Fibroblast of mammary gland (primary cell): ENCODE measurements at regions not wholly inside any gene's neighbourhood (a gene's known extent, or its start where the extent isn't known, plus 50 kb on each side); places are given as distances from the start of the nearest gene placed in this dataset.
"Not testable (repeated sequence)": the region's sequence is repeated elsewhere in the genome, so short reads cannot be mapped to it uniquely, and the experiment has no call there.

Experiments used
- DNase-seq: peaks from one replicate; pipeline ENCODE4 v3.0.0-alpha.2; 2010; ENCODE audit warnings: low read depth
- H3K4me3 ChIP-seq: 2 replicates; pipeline ENCODE4 v1.5.1; 2011; ENCODE audit warnings: low read depth, mild to moderate bottlenecking, low read length, moderate library complexity; ENCODE audit not compliant: control insufficient read depth
- TF ChIP-seq, protein P1 (sequence below): conservative IDR thresholded peaks from 2 replicates; pipeline ENCODE4 v1.5.1; 2011; ENCODE audit warnings: low read depth, low read length, inconsistent platforms; ENCODE audit not compliant: control insufficient read depth, insufficient read depth

DNA sequence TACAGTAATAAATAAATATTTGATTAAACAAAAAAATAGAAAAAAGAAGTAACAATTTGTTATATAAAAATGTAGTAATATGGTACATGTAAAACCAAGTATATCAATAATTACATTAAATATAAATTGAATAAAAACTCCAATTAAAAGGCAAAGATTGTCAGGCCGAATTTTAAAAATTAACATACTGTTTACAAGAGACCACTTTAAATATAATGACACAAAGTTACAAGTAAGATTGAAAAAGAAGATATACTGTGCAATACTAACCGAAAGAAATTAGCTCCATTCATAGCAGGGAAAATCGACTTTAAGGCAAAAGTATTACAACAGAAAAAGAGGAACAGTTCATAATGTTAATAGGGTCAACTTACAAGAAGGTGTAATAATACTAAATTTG, 571.5 kb upstream of the ARID1B start:
- H3K4me3 ChIP-seq: no peak overlapping the region
- no peak for DNase-seq
- TF ChIP-seq, protein P1, sequence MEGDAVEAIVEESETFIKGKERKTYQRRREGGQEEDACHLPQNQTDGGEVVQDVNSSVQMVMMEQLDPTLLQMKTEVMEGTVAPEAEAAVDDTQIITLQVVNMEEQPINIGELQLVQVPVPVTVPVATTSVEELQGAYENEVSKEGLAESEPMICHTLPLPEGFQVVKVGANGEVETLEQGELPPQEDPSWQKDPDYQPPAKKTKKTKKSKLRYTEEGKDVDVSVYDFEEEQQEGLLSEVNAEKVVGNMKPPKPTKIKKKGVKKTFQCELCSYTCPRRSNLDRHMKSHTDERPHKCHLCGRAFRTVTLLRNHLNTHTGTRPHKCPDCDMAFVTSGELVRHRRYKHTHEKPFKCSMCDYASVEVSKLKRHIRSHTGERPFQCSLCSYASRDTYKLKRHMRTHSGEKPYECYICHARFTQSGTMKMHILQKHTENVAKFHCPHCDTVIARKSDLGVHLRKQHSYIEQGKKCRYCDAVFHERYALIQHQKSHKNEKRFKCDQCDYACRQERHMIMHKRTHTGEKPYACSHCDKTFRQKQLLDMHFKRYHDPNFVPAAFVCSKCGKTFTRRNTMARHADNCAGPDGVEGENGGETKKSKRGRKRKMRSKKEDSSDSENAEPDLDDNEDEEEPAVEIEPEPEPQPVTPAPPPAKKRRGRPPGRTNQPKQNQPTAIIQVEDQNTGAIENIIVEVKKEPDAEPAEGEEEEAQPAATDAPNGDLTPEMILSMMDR: no peak

DNA sequence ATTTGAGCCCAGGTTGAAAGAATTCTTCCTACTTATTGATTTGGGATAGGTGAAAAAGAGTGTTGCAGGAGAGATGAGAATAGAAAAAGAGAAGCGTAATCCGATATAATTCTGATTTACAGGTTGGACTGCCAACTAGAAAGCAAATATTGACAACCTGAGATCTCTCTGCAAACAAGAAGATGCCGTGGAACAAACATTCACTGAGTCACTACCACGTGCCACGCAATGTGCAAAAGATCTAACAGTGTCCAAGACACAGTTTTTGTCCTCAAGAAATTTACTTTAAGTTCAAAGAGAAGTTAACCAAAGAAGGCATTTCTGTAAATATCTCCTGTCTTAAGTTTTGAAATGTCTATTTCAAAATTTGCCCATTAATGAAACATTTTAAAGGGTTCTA, 578.0 kb upstream of the ARID1B start:
- TF ChIP-seq, protein P1: no peak
- no peak overlapping the region for H3K4me3 ChIP-seq
- no peak for DNase-seq

DNA sequence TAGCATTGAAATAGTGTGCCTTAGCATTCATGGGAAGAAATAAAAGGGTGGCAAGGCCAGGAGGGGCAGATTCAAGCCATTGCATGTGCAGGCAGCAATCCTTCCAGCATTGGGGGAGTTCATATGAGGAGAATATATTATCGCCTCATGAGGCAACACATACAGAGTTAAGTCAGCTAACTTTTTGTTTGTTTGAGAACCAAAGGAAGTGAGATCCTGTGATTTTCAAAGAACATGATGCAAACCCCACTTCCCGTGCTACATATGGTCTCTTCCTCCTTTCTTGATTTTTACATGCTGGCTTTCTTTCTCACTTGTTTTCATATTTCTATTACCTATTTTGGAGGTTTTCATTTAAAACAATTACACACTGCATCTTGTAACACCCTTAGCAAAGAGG, 579.7 kb upstream of the ARID1B start:
- TF ChIP-seq, protein P1: no peak
- DNase-seq: no peak
- no peak overlapping the region for H3K4me3 ChIP-seq

DNA sequence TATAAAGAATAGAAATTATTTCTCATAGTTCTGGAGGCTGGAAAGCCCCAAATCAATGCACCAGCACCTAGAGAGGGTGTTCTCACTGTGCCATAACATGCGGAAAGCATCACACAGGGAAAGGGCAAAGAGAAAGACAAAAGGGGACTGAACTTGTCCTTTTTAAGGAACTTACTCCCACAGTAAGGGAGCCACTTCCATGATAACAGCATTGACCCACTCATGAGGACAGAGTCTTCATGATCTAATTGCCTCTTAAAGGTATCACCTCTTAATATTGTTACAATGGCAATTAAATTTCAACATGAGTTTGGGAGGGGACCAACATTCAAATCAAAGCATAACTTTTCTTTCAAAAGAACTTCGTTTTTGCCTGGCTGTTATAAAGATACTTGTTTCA, 582.2 kb upstream of the ARID1B start:
- TF ChIP-seq, protein P1: no peak
- no peak for DNase-seq
- no peak overlapping the region for H3K4me3 ChIP-seq

DNA sequence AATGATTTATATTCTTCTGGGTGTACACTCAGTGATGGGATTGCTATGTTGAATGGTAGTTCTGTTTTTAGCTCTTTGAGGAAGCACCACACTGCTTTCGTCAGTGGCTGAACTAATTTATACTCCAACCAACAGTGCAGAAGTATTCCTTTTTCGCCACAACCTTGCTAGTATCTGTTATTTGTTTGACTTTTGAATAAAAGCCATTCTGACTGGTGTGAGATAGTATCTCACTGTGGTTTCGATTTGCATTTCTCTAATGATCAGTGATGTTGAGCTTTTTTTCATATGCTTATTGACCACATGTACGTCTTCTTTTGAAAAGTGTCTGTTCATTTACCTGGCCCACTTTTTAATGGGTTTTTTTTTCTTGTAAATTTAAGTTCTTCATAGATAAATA, 583.8 kb upstream of the ARID1B start:
- no peak overlapping the region for H3K4me3 ChIP-seq
- DNase-seq: no peak
- TF ChIP-seq, protein P1: no peak

DNA sequence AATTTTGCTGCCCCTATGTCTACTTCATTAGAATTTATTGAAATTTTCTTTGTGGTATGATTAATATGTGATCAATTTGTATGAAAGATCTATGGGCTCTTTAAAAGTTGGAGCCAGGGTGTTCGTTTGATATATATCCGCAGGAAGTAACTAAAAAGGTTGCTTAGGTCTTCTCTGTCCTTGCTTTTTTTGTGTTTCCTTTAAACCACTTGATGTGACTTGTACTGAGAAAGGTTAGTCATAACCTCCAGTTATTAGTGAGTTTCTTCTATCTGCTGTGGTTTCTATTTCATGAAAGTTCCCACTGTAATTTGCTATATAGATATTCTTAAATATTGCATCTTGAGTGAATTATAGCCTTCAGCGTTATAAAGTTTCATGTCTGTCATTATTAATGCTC, 585.3 kb upstream of the ARID1B start:
- DNase-seq: no peak
- no peak overlapping the region for H3K4me3 ChIP-seq
- TF ChIP-seq, protein P1: no peak

DNA sequence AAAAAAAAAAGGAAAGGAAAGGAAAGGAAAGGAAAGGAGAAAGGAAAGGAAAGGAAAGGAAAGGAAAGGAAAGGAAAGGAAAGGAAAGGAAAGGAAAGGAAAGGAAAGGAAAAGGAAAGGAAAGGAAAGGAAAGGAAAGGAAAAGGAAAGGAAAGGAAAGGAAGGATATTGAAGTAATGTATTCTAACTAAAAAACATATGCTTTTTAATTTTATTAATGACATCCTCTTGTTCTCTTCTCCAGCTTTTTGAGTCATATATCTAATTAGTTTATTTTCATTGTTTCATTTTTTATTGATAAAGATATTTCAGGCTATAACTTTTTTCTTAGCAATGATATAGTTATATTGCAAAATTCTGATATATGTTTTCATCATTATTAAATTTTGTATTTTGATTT, 585.8 kb upstream of the ARID1B start:
- not testable (repeated sequence) for H3K4me3 ChIP-seq, DNase-seq

DNA sequence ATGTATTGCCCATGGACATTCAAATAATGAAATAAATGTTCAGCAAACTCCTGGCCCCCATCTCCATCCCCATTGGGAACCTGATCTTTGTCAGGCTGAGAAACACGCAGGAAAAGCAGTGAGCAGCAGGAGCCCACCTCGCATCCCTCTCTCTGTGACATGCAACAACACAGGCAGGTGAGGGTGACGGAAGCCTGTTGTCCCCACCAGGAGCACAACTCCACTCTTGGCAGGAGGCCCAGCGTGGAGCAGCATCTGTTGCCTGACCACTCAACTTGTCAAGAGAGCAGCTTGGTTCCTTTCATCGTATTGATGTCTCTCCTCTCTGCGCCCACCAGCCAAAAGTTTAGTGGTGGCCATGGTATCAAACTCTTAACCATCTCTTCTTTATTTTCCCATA, 586.9 kb upstream of the ARID1B start:
- no peak for DNase-seq
- H3K4me3 ChIP-seq: no peak overlapping the region
- TF ChIP-seq, protein P1: no peak
